ENCODE measurements at regions not wholly inside any gene's neighbourhood (a gene's known extent, or its start where the extent isn't known, plus 50 kb on each side); places are given as distances from the start of the nearest gene placed in this dataset.

DNA sequence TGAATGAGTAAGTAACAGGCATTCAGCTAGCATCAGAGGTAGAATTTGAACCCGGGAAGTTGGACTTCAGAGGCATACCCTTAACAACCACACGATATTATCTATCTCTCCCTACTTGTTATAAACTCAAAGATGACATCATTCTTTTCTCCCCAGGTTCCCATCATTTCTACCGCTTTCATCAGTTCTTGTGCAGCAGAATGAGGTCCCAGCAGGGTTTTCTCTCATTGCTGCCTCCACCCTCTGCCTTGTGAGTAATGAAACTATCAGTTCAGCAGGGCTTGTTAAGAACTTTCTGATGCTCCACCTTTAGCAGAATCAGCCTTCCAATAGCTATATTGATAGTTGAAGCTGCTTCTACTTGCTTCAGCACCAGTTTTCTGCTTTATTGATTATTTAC lies 487.5 kb upstream of the KCNMB2 start:
- H3K4me3 ChIP-seq (ENCODE audit: control insufficient read depth, low read depth, low read length), result no peak overlapping the region
- TF ChIP-seq, protein P1, sequence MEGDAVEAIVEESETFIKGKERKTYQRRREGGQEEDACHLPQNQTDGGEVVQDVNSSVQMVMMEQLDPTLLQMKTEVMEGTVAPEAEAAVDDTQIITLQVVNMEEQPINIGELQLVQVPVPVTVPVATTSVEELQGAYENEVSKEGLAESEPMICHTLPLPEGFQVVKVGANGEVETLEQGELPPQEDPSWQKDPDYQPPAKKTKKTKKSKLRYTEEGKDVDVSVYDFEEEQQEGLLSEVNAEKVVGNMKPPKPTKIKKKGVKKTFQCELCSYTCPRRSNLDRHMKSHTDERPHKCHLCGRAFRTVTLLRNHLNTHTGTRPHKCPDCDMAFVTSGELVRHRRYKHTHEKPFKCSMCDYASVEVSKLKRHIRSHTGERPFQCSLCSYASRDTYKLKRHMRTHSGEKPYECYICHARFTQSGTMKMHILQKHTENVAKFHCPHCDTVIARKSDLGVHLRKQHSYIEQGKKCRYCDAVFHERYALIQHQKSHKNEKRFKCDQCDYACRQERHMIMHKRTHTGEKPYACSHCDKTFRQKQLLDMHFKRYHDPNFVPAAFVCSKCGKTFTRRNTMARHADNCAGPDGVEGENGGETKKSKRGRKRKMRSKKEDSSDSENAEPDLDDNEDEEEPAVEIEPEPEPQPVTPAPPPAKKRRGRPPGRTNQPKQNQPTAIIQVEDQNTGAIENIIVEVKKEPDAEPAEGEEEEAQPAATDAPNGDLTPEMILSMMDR (IDR thresholded peaks at IDR 0.05; ENCODE audit: control insufficient read depth, insufficient read depth, low read depth, low read length, missing control alignments), result no peak
- no peak for DNase-seq (ENCODE audit: low read depth)

- TF ChIP-seq, protein P1 (IDR thresholded peaks at IDR 0.05; ENCODE audit: control insufficient read depth, insufficient read depth, low read depth, low read length, missing control alignments), result no peak
- no peak for DNase-seq (ENCODE audit: low read depth)
- H3K4me3 ChIP-seq (ENCODE audit: control insufficient read depth, low read depth, low read length), result no peak overlapping the region
Measured at GRCh38 chr3:178054471-178054870, 481.8 kb upstream of the KCNMB2 start.

GRCh38 chr3:178055939-178056338 lies 480.3 kb upstream of the KCNMB2 start:
- no peak for DNase-seq (ENCODE audit: low read depth)
- no peak overlapping the region for H3K4me3 ChIP-seq (ENCODE audit: control insufficient read depth, low read depth, low read length)
- TF ChIP-seq, protein P1 (IDR thresholded peaks at IDR 0.05; ENCODE audit: control insufficient read depth, insufficient read depth, low read depth, low read length, missing control alignments), result no peak

- DNase-seq (ENCODE audit: low read depth), result no peak
- no peak overlapping the region for H3K4me3 ChIP-seq (ENCODE audit: control insufficient read depth, low read depth, low read length)
- TF ChIP-seq, protein P1 (IDR thresholded peaks at IDR 0.05; ENCODE audit: control insufficient read depth, insufficient read depth, low read depth, low read length, missing control alignments), result no peak
Measured at GRCh38 chr3:178056868-178057267, 479.4 kb upstream of the KCNMB2 start.

GRCh38 chr3:178058629-178059028 lies 477.6 kb upstream of the KCNMB2 start:
- TF ChIP-seq, protein P1 (IDR thresholded peaks at IDR 0.05; ENCODE audit: control insufficient read depth, insufficient read depth, low read depth, low read length, missing control alignments), result no peak
- DNase-seq (ENCODE audit: low read depth), result no peak
- no peak overlapping the region for H3K4me3 ChIP-seq (ENCODE audit: control insufficient read depth, low read depth, low read length)

GRCh38 chr3:178059119-178059518 lies 477.1 kb upstream of the KCNMB2 start:
- TF ChIP-seq, protein P1 (IDR thresholded peaks at IDR 0.05; ENCODE audit: control insufficient read depth, insufficient read depth, low read depth, low read length, missing control alignments), result no peak
- DNase-seq (ENCODE audit: low read depth), result no peak

DNA sequence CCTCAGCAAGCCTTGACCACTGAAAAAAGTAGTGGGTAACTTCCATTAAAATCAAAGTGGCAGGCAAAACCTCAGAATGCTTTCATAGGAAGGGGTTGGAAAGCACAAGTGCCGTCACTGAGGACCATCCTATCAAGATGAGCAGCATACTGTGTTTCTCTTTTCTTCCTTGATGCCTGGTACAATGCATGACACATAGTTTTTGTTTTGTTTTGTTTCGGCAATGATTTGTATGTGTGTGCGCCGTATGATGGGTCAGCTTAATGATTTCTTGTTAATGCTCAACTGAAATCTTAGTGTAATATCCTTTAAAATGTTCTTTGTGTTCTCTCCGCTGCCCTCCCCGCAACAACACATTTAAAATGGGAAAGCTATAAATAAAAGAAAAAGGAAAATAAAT lies 476.4 kb upstream of the KCNMB2 start:
- no peak for DNase-seq (ENCODE audit: low read depth)
- TF ChIP-seq, protein P1 (IDR thresholded peaks at IDR 0.05; ENCODE audit: control insufficient read depth, insufficient read depth, low read depth, low read length, missing control alignments), result no peak
- H3K4me3 ChIP-seq (ENCODE audit: control insufficient read depth, low read depth, low read length), result no peak overlapping the region

More at GRCh38 chr3:178059119-178059518, 477.1 kb upstream of the KCNMB2 start:
- H3K4me3 ChIP-seq (ENCODE audit: control insufficient read depth, low read depth, low read length), result no peak overlapping the region
